K562 (cell line): ENCODE measurements at regions not wholly inside any gene's neighbourhood (a gene's known extent, or its start where the extent isn't known, plus 50 kb on each side); places are given as distances from the start of the nearest gene placed in this dataset.
A peak's percentile ranks its signal among the peaks of the same experiment; 100 is the strongest.

Source experiments
- ATAC-seq: fragments of 200-7000 bp; cut with Tn5 transposase; 3 replicates; pipeline ENCODE4 v1.9.1; 2020; ENCODE audit warnings: moderate library complexity
- BruUV-seq: library from RNA; stranded (reverse); fragments of 400-500 nt; replicated peaks from 2 replicates; lab custom pipeline; 2021; lab: Mats Ljungman, UMichigan
- CTCF ChIA-PET: fragments of 300-600 bp; formaldehyde crosslinking; extraction: SDS; loops from one replicate; lab custom pipeline; 2021; ENCODE audit warnings: low intra/inter-chr PET ratio; lab: Yijun Ruan, JAX
- POLR2A ChIA-PET: fragments of 300-600, 350-650 bp; sonication (Branson Sonifier 250); formaldehyde crosslinking; extraction: SDS; loops from one replicate; lab custom pipeline; 2021; ENCODE audit warnings: antibody characterized with exemption, inconsistent platforms; lab: Yijun Ruan, JAX
- DNase-seq, 4 experiments: peaks; one replicate each; pipeline versions ENCODE4 v3.0.0 to v3.0.0-alpha.2; 2011 to 2018; ENCODE audit warnings: low spot score in 3 of 4, mixed read lengths in 3 of 4; ENCODE audit errors: extremely low read depth in 1 of 4
- FAIRE-seq: peaks from 2 replicates; lab custom pipeline; 2011; peaks lifted over from hg19 to GRCh38; lab: Jason Lieb, UNC
- H2AFZ ChIP-seq: 2 replicates; pipeline ENCODE4 v1.6.0; 2011; ENCODE audit warnings: low read depth, low read length, control low read depth, inconsistent platforms
- H3K27ac ChIP-seq: fragments of 200-600 bp; 3 replicates; pipeline ENCODE4 v1.8.0; 2011; ENCODE audit warnings: low read depth, mild to moderate bottlenecking, control low read depth, inconsistent platforms, low read length, moderate library complexity, mixed read lengths; ENCODE audit errors: extremely low read depth
- H3K27me3 ChIP-seq, 2 experiments: fragments of 300-600 bp in 1 of 2; 2 replicates in 1 of 2; 3 replicates in 1 of 2; pipeline versions ENCODE4 v1.6.0 to v1.8.0; 2011; ENCODE audit warnings: inconsistent platforms in 2 of 2, low read length in 2 of 2, mild to moderate bottlenecking in 1 of 2, mixed read lengths in 1 of 2, moderate library complexity in 1 of 2; ENCODE audit not compliant: control insufficient read depth in 2 of 2, insufficient read depth in 2 of 2
- H3K36me3 ChIP-seq: fragments of 300-600 bp; 3 replicates; pipeline ENCODE4 v1.8.0; 2011; ENCODE audit warnings: mild to moderate bottlenecking, low read length, inconsistent platforms; ENCODE audit not compliant: control insufficient read depth, insufficient read depth
- H3K4me1 ChIP-seq, 2 experiments: fragments of 200-600 bp in 1 of 2; replicated peaks in 1 of 2; 2 replicates in 1 of 2; 3 replicates in 1 of 2; pipeline versions ENCODE4 v1.5.1 to v1.8.0; 2011; ENCODE audit warnings: inconsistent platforms in 2 of 2, low read length in 2 of 2, mild to moderate bottlenecking in 1 of 2, mixed read lengths in 1 of 2, moderate library complexity in 1 of 2; ENCODE audit not compliant: control insufficient read depth in 2 of 2, insufficient read depth in 2 of 2
- H3K4me2 ChIP-seq: 2 replicates; pipeline ENCODE4 v1.6.1; 2011; ENCODE audit warnings: low read length, control low read depth, inconsistent platforms, mixed read lengths; ENCODE audit not compliant: insufficient read depth
- H3K4me3 ChIP-seq: fragments of 200-600 bp; sonication (generic), shearing (Covaris generic); 2 replicates; pipeline ENCODE4 v1.5.1; 2016; ENCODE audit warnings: control low read depth, inconsistent platforms
- H3K79me2 ChIP-seq: fragments of 200-600 bp; 3 replicates; pipeline ENCODE4 v1.8.0; 2011; ENCODE audit warnings: low read length, inconsistent platforms; ENCODE audit not compliant: control insufficient read depth, insufficient read depth
- H3K9ac ChIP-seq, 2 experiments: 2 replicates each; pipeline versions ENCODE4 v1.6.0 to v1.6.1; 2011; ENCODE audit warnings: low read depth in 2 of 2, low read length in 2 of 2, control low read depth in 1 of 2, inconsistent platforms in 1 of 2, mild to moderate bottlenecking in 1 of 2, mixed read lengths in 1 of 2; ENCODE audit not compliant: insufficient read depth in 1 of 2
- H3K9me1 ChIP-seq: one replicate; pipeline ENCODE4 v1.6.0; 2011; ENCODE audit warnings: inconsistent platforms, mild to moderate bottlenecking, low read length, moderate library complexity; ENCODE audit not compliant: control insufficient read depth, insufficient read depth
- H3K9me3 ChIP-seq: replicated peaks from 2 replicates; pipeline ENCODE4 v1.5.1; 2011; ENCODE audit warnings: low read depth, low read length, inconsistent platforms; ENCODE audit not compliant: control insufficient read depth, insufficient read depth
- H4K20me1 ChIP-seq: replicated peaks from 2 replicates; pipeline ENCODE4 v1.6.1; 2011; ENCODE audit warnings: low read length, inconsistent platforms, mixed read lengths; ENCODE audit not compliant: control insufficient read depth, insufficient read depth
- ATF7 ChIP-seq: fragments of 450-650 bp; IDR thresholded peaks from 2 replicates; pipeline ENCODE4 v1.7.1; 2014; ENCODE audit warnings: mild to moderate bottlenecking, moderate library complexity
- CAMTA2 ChIP-seq: fragments of 250-450 bp; sonication (Bioruptor Pico); conservative IDR thresholded peaks from 2 replicates; pipeline ENCODE4 v1.5.1; 2022
- CBFA2T2 ChIP-seq: fragments of 450-650 bp; conservative IDR thresholded peaks from 2 replicates; pipeline ENCODE4 v1.6.1; 2017; ENCODE audit warnings: mild to moderate bottlenecking
- CEBPB ChIP-seq: fragments of 450-650 bp; IDR thresholded peaks from 2 replicates; pipeline ENCODE4 v1.6.1; 2016; ENCODE audit warnings: missing genetic modification characterization, missing compliant biosample characterization
- CEBPG ChIP-seq, 3 experiments: fragments of 200-800 bp in 1 of 3; sonication (Bioruptor generic) in 1 of 3; sonication (generic) in 1 of 3; formaldehyde crosslinking in 1 of 3; IDR thresholded peaks in 2 of 3; conservative IDR thresholded peaks in 1 of 3; 2 replicates each; pipeline versions ENCODE4 v1.6.1 to v1.8.0; 2016 to 2022; ENCODE audit warnings: missing compliant biosample characterization in 2 of 3, missing genetic modification characterization in 2 of 3, mild to moderate bottlenecking in 1 of 3, missing genetic modification reagents in 1 of 3
- DPF2 ChIP-seq: fragments of 450-650 bp; IDR thresholded peaks from 2 replicates; pipeline ENCODE4 v1.6.1; 2016
- EP300 ChIP-seq: IDR thresholded peaks from 2 replicates; pipeline ENCODE4 v1.6.1; 2012; ENCODE audit warnings: low read length, improper control_type of control experiment
- NCOA1 ChIP-seq: fragments of 450-650 bp; IDR thresholded peaks from 2 replicates; pipeline ENCODE4 v1.6.1; 2016; ENCODE audit warnings: low read depth
- NFYB ChIP-seq: IDR thresholded peaks from 2 replicates; pipeline ENCODE4 v1.6.1; 2011; ENCODE audit warnings: mild to moderate bottlenecking, moderate library complexity; ENCODE audit not compliant: insufficient read length; ENCODE audit errors: extremely low read depth
- PHTF2 ChIP-seq: fragments of 250-450 bp; sonication (Bioruptor Pico); IDR thresholded peaks from 2 replicates; pipeline ENCODE4 v1.5.0; 2021; ENCODE audit warnings: mild to moderate bottlenecking
- POLR3A ChIP-seq: IDR thresholded peaks from 2 replicates; pipeline ENCODE4 v1.6.1; 2011; ENCODE audit warnings: borderline replicate concordance, mild to moderate bottlenecking, moderate library complexity; ENCODE audit not compliant: insufficient read length, insufficient read depth; ENCODE audit errors: extremely low read depth
- PRPF4 ChIP-seq: fragments of 200-400 bp; formaldehyde crosslinking; IDR thresholded peaks from one replicate; pipeline ENCODE4 v1.6.1; 2017; ENCODE audit warnings: low read length, low read depth, mild to moderate bottlenecking; ENCODE audit not compliant: insufficient read depth, poor library complexity, severe bottlenecking
- SMARCE1 ChIP-seq: fragments of 450-650 bp; IDR thresholded peaks from 2 replicates; pipeline ENCODE4 v1.7.1; 2016; ENCODE audit warnings: mild to moderate bottlenecking
- SMC3 ChIP-seq: conservative IDR thresholded peaks from 2 replicates; pipeline ENCODE4 v1.6.1; 2011; ENCODE audit warnings: low read depth, low read length, improper control_type of control experiment; ENCODE audit not compliant: insufficient read depth
- TCF15 ChIP-seq: fragments of 250-450 bp; sonication (Bioruptor Pico); IDR thresholded peaks from 2 replicates; pipeline ENCODE4 v1.8.0; 2022; ENCODE audit warnings: moderate library complexity, mild to moderate bottlenecking, inconsistent platforms
- ZFX ChIP-seq: sonication (generic); formaldehyde crosslinking; IDR thresholded peaks from 2 replicates; pipeline ENCODE4 v1.8.0; 2022; ENCODE audit warnings: mild to moderate bottlenecking, missing genetic modification reagents, moderate library complexity
- ZNF146 ChIP-seq: IDR thresholded peaks from one replicate; pipeline ENCODE4 v1.6.1; 2018; ENCODE audit warnings: missing compliant biosample characterization; ENCODE audit not compliant: unreplicated experiment
- ZNF165 ChIP-seq: fragments of 250-450 bp; sonication (Bioruptor Pico); IDR thresholded peaks from 2 replicates; pipeline ENCODE4 v1.4.0; 2020; ENCODE audit warnings: borderline replicate concordance
- ZNF174 ChIP-seq: fragments of 250-450 bp; sonication (Bioruptor Pico); IDR thresholded peaks from 2 replicates; pipeline ENCODE4 v1.4.0; 2020; ENCODE audit warnings: mild to moderate bottlenecking
- ZNF707 ChIP-seq: fragments of 250-450 bp; sonication (Bioruptor Pico); conservative IDR thresholded peaks from 2 replicates; pipeline ENCODE4 v1.8.0; 2022; ENCODE audit warnings: inconsistent platforms, mild to moderate bottlenecking, moderate library complexity
- WGBS: fragments of 100-300 bp; shearing (Covaris generic); methylation state at CpG from one replicate; pipeline ENCODE4 v1.1.6; 2016; ENCODE audit warnings: low coverage, mixed read lengths; ENCODE audit not compliant: insufficient coverage; ENCODE audit errors: missing lambda C conversion rate; 5-methylcytosine and 5-hydroxymethylcytosine counted together
- in situ Hi-C: fragments of 300-500 bp; cut with MboI; formaldehyde crosslinking; loops from 4 replicates; pipeline ENCODE4 v1.15.0; 2018; ENCODE audit warnings: inconsistent platforms, mixed read lengths
- intact Hi-C: fragments of 100-400 bp; cut with micrococcal nuclease; formaldehyde crosslinking; loops from 2 replicates; pipeline ENCODE4 v1.14.2; 2022
- TF ChIP-seq, protein P1 (sequence below): fragments of 150-350 bp; conservative IDR thresholded peaks from 2 replicates; pipeline ENCODE4 v1.6.1; 2014; ENCODE audit warnings: low read length

DNA sequence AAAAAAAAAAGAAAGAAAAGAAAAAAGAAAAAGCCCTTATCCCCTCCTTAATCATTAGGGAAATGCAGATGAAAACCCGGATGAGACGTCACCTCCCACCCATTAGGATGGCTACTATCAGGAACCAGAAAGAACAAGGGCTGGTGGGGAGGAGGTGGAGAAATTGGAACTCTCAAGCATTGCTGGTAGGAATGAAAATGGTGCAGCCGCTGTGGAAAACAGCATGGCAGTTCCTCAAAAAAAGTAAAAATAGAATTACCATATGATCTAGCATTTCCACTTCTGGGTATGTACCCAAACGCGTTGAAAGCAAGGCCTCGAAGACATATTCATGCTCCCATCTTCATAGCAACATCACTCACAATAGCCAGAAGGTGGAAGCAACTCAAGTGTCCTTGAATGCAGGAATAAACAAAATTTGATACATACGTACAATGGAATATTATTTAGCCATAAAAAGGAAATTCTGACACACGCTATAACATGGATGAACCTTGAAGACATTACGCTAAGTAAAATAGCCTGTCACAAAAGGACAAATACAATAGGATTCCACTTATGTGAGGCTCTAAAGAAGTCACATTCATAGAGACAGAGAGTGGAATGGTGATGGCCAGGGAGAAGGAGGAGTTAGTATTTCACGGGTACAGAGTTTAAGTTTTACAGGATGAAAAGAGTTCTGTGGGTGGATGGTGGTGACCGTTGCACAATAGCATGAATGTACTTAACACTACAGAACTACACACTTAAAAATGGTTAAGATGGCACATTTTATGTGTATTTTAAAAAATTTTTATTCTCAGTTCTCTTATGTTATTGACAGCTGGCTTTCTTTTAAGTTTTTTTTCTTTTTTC lies 166.8 kb upstream of the IER5L start:
- WGBS, result 41% methylated on average over 11 of the region's 11 CpGs
- TF ChIP-seq ZNF165 (CRISPR knock-in tag) (no peak), ZNF174 (CRISPR knock-in tag) (no peak), EP300 (no peak), ATF7 (no peak), SMARCE1 (no peak), CEBPB (tag) (peak; percentile 65), ZNF707 (CRISPR knock-in tag) (no peak), CAMTA2 (CRISPR knock-in tag) (no peak), PRPF4 (no peak), ZFX (CRISPR knock-in tag) (no peak), CEBPG (CRISPR knock-in tag; IDR thresholded peaks at IDR 0.05) (no peak), CEBPG (tag; conservative IDR thresholded peaks at IDR 0.05 in 1 of 2, IDR thresholded peaks at IDR 0.05 in 1 of 2) (peak in 1 of 2 experiments; percentile 36; a peak in 1 of 4 replicates), CBFA2T2 (no peak), POLR3A (no peak), TCF15 (no peak), NCOA1 (no peak), DPF2 (no peak), ZNF146 (CRISPR knock-in tag) (peak; percentile 15), PHTF2 (no peak), NFYB (no peak), SMC3 (no peak)
- TF ChIP-seq, protein P1, sequence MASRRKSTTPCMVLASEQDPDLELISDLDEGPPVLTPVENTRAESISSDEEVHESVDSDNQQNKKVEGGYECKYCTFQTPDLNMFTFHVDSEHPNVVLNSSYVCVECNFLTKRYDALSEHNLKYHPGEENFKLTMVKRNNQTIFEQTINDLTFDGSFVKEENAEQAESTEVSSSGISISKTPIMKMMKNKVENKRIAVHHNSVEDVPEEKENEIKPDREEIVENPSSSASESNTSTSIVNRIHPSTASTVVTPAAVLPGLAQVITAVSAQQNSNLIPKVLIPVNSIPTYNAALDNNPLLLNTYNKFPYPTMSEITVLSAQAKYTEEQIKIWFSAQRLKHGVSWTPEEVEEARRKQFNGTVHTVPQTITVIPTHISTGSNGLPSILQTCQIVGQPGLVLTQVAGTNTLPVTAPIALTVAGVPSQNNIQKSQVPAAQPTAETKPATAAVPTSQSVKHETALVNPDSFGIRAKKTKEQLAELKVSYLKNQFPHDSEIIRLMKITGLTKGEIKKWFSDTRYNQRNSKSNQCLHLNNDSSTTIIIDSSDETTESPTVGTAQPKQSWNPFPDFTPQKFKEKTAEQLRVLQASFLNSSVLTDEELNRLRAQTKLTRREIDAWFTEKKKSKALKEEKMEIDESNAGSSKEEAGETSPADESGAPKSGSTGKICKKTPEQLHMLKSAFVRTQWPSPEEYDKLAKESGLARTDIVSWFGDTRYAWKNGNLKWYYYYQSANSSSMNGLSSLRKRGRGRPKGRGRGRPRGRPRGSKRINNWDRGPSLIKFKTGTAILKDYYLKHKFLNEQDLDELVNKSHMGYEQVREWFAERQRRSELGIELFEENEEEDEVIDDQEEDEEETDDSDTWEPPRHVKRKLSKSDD, result no peak
- intact Hi-C loops (loop anchor here (10.0 kb wide), 1 partner anchor 150 kb away; no protein-coding TSS in a partner anchor), in situ Hi-C loops (loop anchor here (25.0 kb wide), 1 partner anchor 267 kb away; the partner anchor contains the start of gene C9orf50)
- Histone ChIP-seq H3K9me1 (no peaks in the 10 kb centered on the region), H3K9me3 (no peaks in the 10 kb centered on the region), H3K79me2 (no peaks in the 10 kb centered on the region), H3K36me3 (no peaks in the 10 kb centered on the region), H3K27ac (no peak overlapping the region), H3K4me2 (no peak overlapping the region), H3K27me3 (no peaks in the 10 kb centered on the region), H3K4me1 (peaks cover 0 to 22% of the 10 kb centered on the region in 2 experiments; a peak in 2 of 5 replicates), H2AFZ (no peak overlapping the region), H3K9ac (no peak overlapping the region), H3K4me3 (no peak overlapping the region), H4K20me1 (no peaks in the 10 kb centered on the region; the same call in 1 of the 2 replicates)
- ChIA-PET CTCF (no interaction called here), POLR2A (no interaction called here)
- DNase-seq, result no peak
- BruUV-seq, result no TSS peak
- peak; percentile 11 for FAIRE-seq
- no peak for ATAC-seq
